ENCODE measurements at regions not wholly inside any gene's neighbourhood (a gene's known extent, or its start where the extent isn't known, plus 50 kb on each side); places are given as distances from the start of the nearest gene placed in this dataset.

DNA sequence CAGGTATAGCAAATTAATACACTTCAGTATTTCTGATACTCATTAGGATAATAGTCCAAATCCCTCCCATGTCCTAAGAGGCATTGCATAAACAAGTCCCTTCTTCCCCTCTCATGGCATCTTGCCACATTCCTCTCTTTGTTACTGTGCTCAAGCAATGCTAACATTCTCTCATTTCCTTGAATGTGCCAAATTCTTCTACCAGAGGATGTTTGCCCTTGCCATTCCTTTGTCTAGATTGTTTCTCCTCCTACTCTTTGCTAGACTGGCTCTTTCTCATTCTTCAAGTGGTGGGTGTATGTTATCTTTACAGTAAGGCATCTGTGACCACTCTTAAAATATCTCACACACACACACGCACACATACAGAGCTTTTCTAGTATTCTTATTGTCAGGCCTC is 621.0 kb upstream of the CXADR start:
- WGBS, 4 donors, result 64 to 75% (median 70%) methylated on average over 1 of the region's 1 CpG
- H3K27me3 ChIP-seq, result no peaks in the 10 kb centered on the region
- intact Hi-C loops (cut with DNase I), result no loop called here
- H3K27ac ChIP-seq, result no peak overlapping the region
- no peaks in the 10 kb centered on the region for H3K4me1 ChIP-seq
- TF ChIP-seq, protein P1, sequence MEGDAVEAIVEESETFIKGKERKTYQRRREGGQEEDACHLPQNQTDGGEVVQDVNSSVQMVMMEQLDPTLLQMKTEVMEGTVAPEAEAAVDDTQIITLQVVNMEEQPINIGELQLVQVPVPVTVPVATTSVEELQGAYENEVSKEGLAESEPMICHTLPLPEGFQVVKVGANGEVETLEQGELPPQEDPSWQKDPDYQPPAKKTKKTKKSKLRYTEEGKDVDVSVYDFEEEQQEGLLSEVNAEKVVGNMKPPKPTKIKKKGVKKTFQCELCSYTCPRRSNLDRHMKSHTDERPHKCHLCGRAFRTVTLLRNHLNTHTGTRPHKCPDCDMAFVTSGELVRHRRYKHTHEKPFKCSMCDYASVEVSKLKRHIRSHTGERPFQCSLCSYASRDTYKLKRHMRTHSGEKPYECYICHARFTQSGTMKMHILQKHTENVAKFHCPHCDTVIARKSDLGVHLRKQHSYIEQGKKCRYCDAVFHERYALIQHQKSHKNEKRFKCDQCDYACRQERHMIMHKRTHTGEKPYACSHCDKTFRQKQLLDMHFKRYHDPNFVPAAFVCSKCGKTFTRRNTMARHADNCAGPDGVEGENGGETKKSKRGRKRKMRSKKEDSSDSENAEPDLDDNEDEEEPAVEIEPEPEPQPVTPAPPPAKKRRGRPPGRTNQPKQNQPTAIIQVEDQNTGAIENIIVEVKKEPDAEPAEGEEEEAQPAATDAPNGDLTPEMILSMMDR (IDR thresholded peaks at IDR 0.05), result no peak
- H3K36me3 ChIP-seq, result no peaks in the 10 kb centered on the region
- DNase-seq, result no peak
- H3K4me3 ChIP-seq, result no peak overlapping the region
- no peak for ATAC-seq
- no peaks in the 10 kb centered on the region for H3K9me3 ChIP-seq

DNA sequence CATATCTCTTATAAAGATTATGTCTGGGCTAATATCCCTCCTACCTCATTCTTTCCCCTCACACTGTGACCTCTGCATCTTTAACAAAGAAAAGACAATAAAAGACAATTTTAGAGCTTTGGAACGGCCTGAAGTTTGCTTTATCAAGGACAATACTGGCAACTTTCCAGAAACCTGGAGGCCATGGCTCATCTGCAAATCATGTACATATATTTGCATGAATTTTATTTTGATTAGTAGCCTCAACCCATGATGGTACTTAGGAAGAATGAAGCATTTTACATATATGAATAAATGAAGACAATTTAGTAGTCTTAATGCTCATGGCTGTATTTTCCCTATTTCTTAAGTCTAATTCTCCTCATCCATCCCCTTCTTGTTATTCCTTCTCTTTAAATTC is 612.2 kb upstream of the CXADR start:
- intact Hi-C loops (cut with DNase I), result no loop called here
- H3K27ac ChIP-seq, result no peak overlapping the region
- DNase-seq (no peak), ATAC-seq (no peak)
- H3K9me3 ChIP-seq, result peaks cover 0 to 2% (median 0%) of the 10 kb centered on the region in 12 donors
- H3K27me3 ChIP-seq, result no peaks in the 10 kb centered on the region
- H3K4me3 ChIP-seq, result no peak overlapping the region
- no peak for TF ChIP-seq POLR2A (IDR thresholded peaks at IDR 0.05)
- TF ChIP-seq, protein P1 (IDR thresholded peaks at IDR 0.05), result no peak
- WGBS, 4 donors, result 42 to 50% (median 49%) methylated on average over 1 of the region's 1 CpG
- no peaks in the 10 kb centered on the region for H3K36me3 ChIP-seq
- no peaks in the 10 kb centered on the region for H3K4me1 ChIP-seq

DNA sequence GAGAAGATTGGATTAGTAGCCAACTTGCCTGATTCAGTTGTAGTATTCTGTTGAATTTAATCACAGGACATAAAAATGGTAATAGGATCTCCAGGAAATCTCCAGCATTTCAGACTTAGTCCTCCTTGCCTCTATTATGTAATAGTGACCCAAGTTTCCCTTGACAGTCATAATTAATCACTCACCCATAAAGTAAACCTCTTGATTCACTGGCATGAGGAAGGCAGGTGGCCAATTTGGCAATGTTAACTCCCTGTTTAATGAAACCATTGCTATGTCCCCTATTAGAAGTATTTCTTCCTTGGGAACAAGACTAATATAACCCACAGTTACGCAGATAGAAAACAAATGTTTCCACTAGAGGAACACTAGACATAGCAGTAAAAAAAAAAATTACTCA is 604.8 kb upstream of the CXADR start:
- WGBS, 4 donors, result 79 to 92% (median 88%) methylated on average over 1 of the region's 1 CpG
- ATAC-seq, result no peak
- peaks cover 0 to 8% (median 0%) of the 10 kb centered on the region in 12 donors for H3K4me1 ChIP-seq
- DNase-seq, result no peak
- intact Hi-C loops (cut with DNase I), result no loop called here
- no peak overlapping the region for H3K27ac ChIP-seq
- no peak overlapping the region for H3K4me3 ChIP-seq
- TF ChIP-seq POLR2A (IDR thresholded peaks at IDR 0.05), result no peak
- TF ChIP-seq, protein P1 (IDR thresholded peaks at IDR 0.05), result no peak
- H3K27me3 ChIP-seq, result no peaks in the 10 kb centered on the region
- no peaks in the 10 kb centered on the region for H3K36me3 ChIP-seq
- H3K9me3 ChIP-seq, result peaks cover 0 to 2% (median 0%) of the 10 kb centered on the region in 12 donors

DNA sequence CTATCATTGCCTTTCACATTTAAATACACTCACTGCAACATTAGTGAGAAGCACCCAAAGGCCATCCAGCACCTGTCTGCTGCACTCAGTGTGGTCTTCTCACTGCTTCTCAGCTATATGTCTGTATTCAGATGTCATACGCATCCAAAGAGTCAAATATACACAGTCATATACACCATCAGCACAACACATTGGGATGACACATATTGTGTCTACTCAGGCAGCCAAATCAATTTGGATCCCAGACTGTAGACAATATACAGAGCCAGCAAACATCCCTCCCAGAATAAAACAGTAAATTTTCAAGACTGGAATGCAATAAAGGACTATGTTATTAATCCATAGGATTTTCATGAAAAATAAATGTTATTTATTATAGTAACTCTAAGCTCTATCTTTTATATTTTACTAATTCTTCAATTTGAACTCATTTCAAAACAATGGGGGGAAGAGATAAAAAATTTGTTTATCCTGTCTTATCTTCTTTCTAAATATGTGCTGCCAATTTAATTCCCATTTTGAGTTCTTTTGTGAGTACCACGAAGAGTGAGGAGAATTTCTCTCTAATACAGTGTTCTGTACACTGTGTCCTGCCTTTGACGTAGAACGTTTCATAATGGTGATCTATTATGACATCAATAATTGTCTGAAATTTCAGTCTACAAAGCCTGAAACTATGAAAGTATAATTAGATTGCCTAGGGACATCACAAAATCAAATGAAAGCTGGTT is 602.2 kb upstream of the CXADR start:
- Histone ChIP-seq H3K4me1 (peaks cover 0 to 8% (median 0%) of the 10 kb centered on the region in 12 donors), H3K27ac (peak overlapping the region in 1 of 12 donors; percentile 16), H3K27me3 (no peaks in the 10 kb centered on the region), H3K36me3 (no peaks in the 10 kb centered on the region), H3K9me3 (no peaks in the 10 kb centered on the region), H3K4me3 (no peak overlapping the region)
- ATAC-seq (no peak), DNase-seq (no peak)
- TF ChIP-seq, protein P1 (IDR thresholded peaks at IDR 0.05), result no peak
- TF ChIP-seq POLR2A (IDR thresholded peaks at IDR 0.05), result no peak
- 49 to 70% (median 65%) methylated on average over 4 of the region's 4 CpGs for WGBS, 4 donors
- intact Hi-C loops (cut with DNase I), result no loop called here

Measured in heart left ventricle (tissue), 16 donors.